ENCODE measurements at regions not wholly inside any gene's neighbourhood (a gene's known extent, or its start where the extent isn't known, plus 50 kb on each side); places are given as distances from the start of the nearest gene placed in this dataset.

DNA sequence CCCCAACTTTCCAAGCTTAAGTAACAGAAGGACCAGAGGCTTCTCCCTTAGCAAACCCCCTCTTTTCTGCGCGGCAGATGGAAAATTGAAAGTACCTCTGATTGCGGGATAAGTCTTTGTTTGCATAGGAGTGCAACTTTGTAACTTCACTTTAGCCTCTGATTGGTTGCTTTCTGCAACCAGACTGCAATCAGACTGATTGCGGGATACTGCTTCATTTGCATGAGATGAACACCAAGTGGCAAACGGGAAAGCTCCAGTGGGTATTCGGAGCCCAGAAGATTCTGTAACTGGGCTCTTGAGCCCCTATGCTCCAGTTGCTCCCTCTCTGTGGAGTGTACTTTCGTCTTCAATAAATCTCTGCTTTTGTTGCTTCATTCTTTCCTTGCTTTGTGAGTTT, 260.6 kb downstream of the BAMBI start:
- TF ChIP-seq POLR2A (IDR thresholded peaks at IDR 0.05; ENCODE audit: borderline replicate concordance, extremely low read depth, insufficient read depth, insufficient read length) = no peak
- TF ChIP-seq, protein P1, sequence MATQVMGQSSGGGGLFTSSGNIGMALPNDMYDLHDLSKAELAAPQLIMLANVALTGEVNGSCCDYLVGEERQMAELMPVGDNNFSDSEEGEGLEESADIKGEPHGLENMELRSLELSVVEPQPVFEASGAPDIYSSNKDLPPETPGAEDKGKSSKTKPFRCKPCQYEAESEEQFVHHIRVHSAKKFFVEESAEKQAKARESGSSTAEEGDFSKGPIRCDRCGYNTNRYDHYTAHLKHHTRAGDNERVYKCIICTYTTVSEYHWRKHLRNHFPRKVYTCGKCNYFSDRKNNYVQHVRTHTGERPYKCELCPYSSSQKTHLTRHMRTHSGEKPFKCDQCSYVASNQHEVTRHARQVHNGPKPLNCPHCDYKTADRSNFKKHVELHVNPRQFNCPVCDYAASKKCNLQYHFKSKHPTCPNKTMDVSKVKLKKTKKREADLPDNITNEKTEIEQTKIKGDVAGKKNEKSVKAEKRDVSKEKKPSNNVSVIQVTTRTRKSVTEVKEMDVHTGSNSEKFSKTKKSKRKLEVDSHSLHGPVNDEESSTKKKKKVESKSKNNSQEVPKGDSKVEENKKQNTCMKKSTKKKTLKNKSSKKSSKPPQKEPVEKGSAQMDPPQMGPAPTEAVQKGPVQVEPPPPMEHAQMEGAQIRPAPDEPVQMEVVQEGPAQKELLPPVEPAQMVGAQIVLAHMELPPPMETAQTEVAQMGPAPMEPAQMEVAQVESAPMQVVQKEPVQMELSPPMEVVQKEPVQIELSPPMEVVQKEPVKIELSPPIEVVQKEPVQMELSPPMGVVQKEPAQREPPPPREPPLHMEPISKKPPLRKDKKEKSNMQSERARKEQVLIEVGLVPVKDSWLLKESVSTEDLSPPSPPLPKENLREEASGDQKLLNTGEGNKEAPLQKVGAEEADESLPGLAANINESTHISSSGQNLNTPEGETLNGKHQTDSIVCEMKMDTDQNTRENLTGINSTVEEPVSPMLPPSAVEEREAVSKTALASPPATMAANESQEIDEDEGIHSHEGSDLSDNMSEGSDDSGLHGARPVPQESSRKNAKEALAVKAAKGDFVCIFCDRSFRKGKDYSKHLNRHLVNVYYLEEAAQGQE (IDR thresholded peaks at IDR 0.05; ENCODE audit: low read depth) = no peak
- TF ChIP-seq, protein P2, sequence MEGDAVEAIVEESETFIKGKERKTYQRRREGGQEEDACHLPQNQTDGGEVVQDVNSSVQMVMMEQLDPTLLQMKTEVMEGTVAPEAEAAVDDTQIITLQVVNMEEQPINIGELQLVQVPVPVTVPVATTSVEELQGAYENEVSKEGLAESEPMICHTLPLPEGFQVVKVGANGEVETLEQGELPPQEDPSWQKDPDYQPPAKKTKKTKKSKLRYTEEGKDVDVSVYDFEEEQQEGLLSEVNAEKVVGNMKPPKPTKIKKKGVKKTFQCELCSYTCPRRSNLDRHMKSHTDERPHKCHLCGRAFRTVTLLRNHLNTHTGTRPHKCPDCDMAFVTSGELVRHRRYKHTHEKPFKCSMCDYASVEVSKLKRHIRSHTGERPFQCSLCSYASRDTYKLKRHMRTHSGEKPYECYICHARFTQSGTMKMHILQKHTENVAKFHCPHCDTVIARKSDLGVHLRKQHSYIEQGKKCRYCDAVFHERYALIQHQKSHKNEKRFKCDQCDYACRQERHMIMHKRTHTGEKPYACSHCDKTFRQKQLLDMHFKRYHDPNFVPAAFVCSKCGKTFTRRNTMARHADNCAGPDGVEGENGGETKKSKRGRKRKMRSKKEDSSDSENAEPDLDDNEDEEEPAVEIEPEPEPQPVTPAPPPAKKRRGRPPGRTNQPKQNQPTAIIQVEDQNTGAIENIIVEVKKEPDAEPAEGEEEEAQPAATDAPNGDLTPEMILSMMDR (IDR thresholded peaks at IDR 0.05 in 2 of 3, conservative IDR thresholded peaks at IDR 0.05 in 1 of 3; ENCODE audit: borderline replicate concordance in 1 of 3, insufficient read depth in 1 of 3, low read depth in 2 of 3, low read length in 2 of 3) = no peak
- no peak for TF ChIP-seq POLR2AphosphoS5 (IDR thresholded peaks at IDR 0.05; ENCODE audit: low read depth, low read length)
- TF ChIP-seq, protein P3, sequence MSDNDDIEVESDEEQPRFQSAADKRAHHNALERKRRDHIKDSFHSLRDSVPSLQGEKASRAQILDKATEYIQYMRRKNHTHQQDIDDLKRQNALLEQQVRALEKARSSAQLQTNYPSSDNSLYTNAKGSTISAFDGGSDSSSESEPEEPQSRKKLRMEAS (IDR thresholded peaks at IDR 0.05) = no peak
- no peak for TF ChIP-seq EZH2 (IDR thresholded peaks at IDR 0.05)
- TF ChIP-seq EGR1 (IDR thresholded peaks at IDR 0.05; ENCODE audit: low read depth) = no peak
- TF ChIP-seq ZFX (IDR thresholded peaks at IDR 0.05) = no peak
- TF ChIP-seq ATF3 (IDR thresholded peaks at IDR 0.05) = no peak
- no peak for TF ChIP-seq EZH2phosphoT487 (IDR thresholded peaks at IDR 0.05; ENCODE audit: borderline replicate concordance)
- no peak for TF ChIP-seq SRF (IDR thresholded peaks at IDR 0.05; ENCODE audit: low read depth)
- TF ChIP-seq ZNF274 (IDR thresholded peaks at IDR 0.05; ENCODE audit: low read depth, low read length) = no peak
- TF ChIP-seq RAD21 (IDR thresholded peaks at IDR 0.05; ENCODE audit: low read depth) = no peak
- TF ChIP-seq, protein P4, sequence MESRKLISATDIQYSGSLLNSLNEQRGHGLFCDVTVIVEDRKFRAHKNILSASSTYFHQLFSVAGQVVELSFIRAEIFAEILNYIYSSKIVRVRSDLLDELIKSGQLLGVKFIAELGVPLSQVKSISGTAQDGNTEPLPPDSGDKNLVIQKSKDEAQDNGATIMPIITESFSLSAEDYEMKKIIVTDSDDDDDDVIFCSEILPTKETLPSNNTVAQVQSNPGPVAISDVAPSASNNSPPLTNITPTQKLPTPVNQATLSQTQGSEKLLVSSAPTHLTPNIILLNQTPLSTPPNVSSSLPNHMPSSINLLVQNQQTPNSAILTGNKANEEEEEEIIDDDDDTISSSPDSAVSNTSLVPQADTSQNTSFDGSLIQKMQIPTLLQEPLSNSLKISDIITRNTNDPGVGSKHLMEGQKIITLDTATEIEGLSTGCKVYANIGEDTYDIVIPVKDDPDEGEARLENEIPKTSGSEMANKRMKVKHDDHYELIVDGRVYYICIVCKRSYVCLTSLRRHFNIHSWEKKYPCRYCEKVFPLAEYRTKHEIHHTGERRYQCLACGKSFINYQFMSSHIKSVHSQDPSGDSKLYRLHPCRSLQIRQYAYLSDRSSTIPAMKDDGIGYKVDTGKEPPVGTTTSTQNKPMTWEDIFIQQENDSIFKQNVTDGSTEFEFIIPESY (IDR thresholded peaks at IDR 0.05; ENCODE audit: extremely low read depth, insufficient replicate concordance, low read length) = no peak

Measured in HCT116 (cell line).